Endothelial cell (in vitro differentiated cells): ENCODE measurements at regions not wholly inside any gene's neighbourhood (a gene's known extent, or its start where the extent isn't known, plus 50 kb on each side); places are given as distances from the start of the nearest gene placed in this dataset.

Experiments used
- DNase-seq: peaks from one replicate; pipeline ENCODE4 v3.0.0; 2021; ENCODE audit warnings: low spot score
- H3K27ac Mint-ChIP-seq: one replicate; pipeline ENCODE4 v1.8.0; 2021; ENCODE audit warnings: mixed read lengths, inconsistent platforms; ENCODE audit not compliant: unreplicated experiment
- H3K27me3 Mint-ChIP-seq: one replicate; pipeline ENCODE4 v1.8.0; 2021; ENCODE audit warnings: mild to moderate bottlenecking, moderate library complexity, mixed read lengths, inconsistent platforms; ENCODE audit not compliant: unreplicated experiment
- H3K36me3 Mint-ChIP-seq: one replicate; pipeline ENCODE4 v1.8.0; 2021; ENCODE audit warnings: mild to moderate bottlenecking, low read depth, mixed read lengths, inconsistent platforms; ENCODE audit not compliant: unreplicated experiment
- H3K4me1 Mint-ChIP-seq: one replicate; pipeline ENCODE4 v1.8.0; 2021; ENCODE audit warnings: mild to moderate bottlenecking, mixed read lengths, inconsistent platforms; ENCODE audit not compliant: unreplicated experiment
- H3K4me3 Mint-ChIP-seq: one replicate; pipeline ENCODE4 v1.8.0; 2021; ENCODE audit warnings: mild to moderate bottlenecking, mixed read lengths, inconsistent platforms; ENCODE audit not compliant: unreplicated experiment
- H3K9me3 Mint-ChIP-seq: one replicate; pipeline ENCODE4 v1.8.0; 2021; ENCODE audit warnings: mixed read lengths, inconsistent platforms; ENCODE audit not compliant: unreplicated experiment
- TF ChIP-seq, protein P1 (sequence below): fragments of 200-600 bp; sonication (generic); IDR thresholded peaks from one replicate; pipeline ENCODE4 v1.5.0; 2021; ENCODE audit warnings: antibody characterized with exemption; ENCODE audit not compliant: unreplicated experiment

DNA sequence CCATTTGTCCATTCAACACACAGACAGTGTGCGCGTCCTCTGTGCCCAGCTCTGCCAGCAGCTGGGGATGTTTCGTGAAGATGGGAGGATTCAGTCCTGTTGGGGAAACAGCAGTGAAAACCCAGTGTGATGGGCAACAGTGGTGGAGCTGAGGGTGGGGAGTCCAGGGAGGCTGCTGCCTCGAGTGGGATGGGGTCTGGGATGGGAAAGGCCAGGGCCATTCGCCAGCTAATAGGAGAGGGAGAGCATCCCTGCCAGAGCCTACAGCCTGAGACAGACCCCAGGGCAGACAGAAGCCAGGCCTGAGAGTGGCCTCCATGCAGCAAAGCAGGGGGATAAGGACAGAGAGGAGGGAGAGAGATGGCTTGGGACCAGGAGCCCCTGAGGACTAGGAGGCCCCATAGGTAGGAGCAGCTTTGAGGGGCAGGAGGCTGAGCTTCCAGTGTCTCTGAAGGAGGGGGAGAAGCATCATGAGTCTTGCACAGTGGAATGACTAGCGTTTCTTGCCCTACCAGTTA, 252.6 kb downstream of the NPHP4 start:
- Mint-ChIP-seq H3K9me3 (peaks cover 3% of the 10 kb centered on the region), H3K36me3 (no peaks in the 10 kb centered on the region), H3K4me1 (peaks cover 2% of the 10 kb centered on the region), H3K27me3 (peaks cover 8% of the 10 kb centered on the region), H3K4me3 (no peak overlapping the region), H3K27ac (no peak overlapping the region)
- TF ChIP-seq, protein P1, sequence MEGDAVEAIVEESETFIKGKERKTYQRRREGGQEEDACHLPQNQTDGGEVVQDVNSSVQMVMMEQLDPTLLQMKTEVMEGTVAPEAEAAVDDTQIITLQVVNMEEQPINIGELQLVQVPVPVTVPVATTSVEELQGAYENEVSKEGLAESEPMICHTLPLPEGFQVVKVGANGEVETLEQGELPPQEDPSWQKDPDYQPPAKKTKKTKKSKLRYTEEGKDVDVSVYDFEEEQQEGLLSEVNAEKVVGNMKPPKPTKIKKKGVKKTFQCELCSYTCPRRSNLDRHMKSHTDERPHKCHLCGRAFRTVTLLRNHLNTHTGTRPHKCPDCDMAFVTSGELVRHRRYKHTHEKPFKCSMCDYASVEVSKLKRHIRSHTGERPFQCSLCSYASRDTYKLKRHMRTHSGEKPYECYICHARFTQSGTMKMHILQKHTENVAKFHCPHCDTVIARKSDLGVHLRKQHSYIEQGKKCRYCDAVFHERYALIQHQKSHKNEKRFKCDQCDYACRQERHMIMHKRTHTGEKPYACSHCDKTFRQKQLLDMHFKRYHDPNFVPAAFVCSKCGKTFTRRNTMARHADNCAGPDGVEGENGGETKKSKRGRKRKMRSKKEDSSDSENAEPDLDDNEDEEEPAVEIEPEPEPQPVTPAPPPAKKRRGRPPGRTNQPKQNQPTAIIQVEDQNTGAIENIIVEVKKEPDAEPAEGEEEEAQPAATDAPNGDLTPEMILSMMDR, result no peak
- no peak for DNase-seq

DNA sequence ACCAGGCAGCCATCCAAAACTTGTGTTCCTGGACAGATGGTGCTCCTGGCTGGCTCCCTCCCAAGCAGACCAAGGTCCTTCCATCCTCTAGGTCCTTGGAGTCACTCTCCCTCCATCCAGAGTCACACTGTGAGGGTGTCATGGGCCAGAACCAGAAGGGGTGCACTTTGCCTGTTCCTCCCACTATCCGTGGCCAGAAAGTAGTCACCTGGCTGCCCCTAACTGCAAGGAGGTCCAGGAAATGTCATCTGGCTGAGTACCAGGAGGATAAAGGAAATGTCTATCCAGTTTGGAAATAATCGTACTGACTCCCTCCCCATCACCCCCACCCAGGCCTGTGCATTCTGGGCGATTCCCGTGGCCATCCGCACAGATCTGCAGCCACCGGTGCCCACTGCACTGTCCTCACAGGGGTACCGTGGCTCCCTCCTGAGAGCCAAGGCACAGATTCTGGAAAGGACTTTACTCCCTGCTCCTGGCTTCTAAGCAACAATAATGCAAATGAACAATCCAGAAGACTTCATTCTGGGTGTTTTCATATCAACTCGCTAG, 253.2 kb downstream of the NPHP4 start:
- Mint-ChIP-seq H3K27me3 (peaks cover 7% of the 10 kb centered on the region), H3K9me3 (no peaks in the 10 kb centered on the region), H3K4me3 (no peak overlapping the region), H3K27ac (no peak overlapping the region), H3K36me3 (no peaks in the 10 kb centered on the region), H3K4me1 (no peaks in the 10 kb centered on the region)
- DNase-seq, result no peak
- TF ChIP-seq, protein P1, result no peak

DNA sequence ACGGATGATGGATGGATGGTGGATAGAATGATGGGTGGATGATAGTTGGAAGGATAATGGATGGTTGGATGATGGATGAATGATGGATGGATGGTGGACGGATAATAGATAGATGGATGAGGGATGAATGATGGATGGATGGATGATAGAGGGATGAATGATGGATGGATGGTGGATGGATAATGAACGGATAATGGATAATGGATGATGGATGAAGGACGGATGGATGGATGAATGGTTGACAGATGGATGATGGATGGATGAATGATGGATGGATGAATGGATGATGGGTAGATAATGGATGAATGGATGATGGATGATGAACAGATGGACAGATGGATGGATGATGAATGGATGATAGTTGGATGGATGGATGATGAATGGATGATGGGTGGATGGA, 255.1 kb downstream of the NPHP4 start:
- Mint-ChIP-seq H3K9me3 (no peaks in the 10 kb centered on the region), H3K27ac (no peak overlapping the region), H3K4me3 (no peak overlapping the region), H3K4me1 (no peaks in the 10 kb centered on the region), H3K27me3 (peaks cover 4% of the 10 kb centered on the region), H3K36me3 (no peaks in the 10 kb centered on the region)
- TF ChIP-seq, protein P1, result no peak
- no peak for DNase-seq

DNA sequence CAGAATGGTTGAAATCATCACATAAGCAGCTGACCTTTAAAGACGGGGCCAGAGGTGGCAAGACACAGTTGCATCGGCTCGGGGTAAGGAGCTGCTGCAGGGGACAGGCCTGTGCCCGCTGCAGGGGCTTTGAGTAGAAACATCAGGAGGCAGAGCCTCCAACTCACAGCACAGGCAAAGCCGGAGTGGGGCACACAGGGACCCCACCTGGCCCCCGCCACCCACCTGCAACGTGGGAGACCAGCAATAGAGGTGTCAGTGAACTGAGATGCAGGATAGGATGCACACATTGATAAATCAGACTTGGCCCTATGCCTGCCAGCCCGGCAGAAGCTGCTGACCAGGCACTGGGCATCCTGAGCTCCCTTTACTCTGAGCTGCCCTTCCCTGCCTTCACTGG, 257.2 kb downstream of the NPHP4 start:
- no peaks in the 10 kb centered on the region for H3K4me1 Mint-ChIP-seq
- DNase-seq, result no peak
- H3K4me3 Mint-ChIP-seq, result no peak overlapping the region
- peaks cover 3% of the 10 kb centered on the region for H3K27me3 Mint-ChIP-seq
- no peaks in the 10 kb centered on the region for H3K36me3 Mint-ChIP-seq
- no peaks in the 10 kb centered on the region for H3K9me3 Mint-ChIP-seq
- TF ChIP-seq, protein P1, result no peak
- no peak overlapping the region for H3K27ac Mint-ChIP-seq

DNA sequence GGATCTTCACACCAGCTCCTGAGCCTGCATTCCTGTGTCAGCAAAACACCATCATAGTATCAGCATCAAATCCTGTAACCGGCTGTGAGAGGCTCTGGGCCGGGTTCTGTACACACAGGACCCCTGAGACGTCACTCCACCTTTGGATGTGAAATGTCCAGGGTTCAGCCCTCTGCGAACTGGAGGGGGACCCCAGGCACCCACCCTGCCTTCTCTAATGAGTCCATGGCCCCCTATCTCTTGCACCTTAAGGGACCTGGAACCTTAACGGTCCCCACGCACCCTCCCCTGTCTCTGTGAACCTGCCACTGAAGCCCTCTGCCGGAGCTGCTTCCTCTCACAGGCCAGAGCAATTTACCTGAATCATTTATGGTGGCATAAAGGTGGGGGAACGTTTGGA, 257.8 kb downstream of the NPHP4 start:
- Mint-ChIP-seq H3K36me3 (no peaks in the 10 kb centered on the region), H3K27me3 (peaks cover 2% of the 10 kb centered on the region), H3K4me3 (no peak overlapping the region), H3K27ac (no peak overlapping the region), H3K9me3 (no peaks in the 10 kb centered on the region), H3K4me1 (no peaks in the 10 kb centered on the region)
- DNase-seq, result no peak
- TF ChIP-seq, protein P1, result no peak
